ENCODE measurements at regions not wholly inside any gene's neighbourhood (a gene's known extent, or its start where the extent isn't known, plus 50 kb on each side); places are given as distances from the start of the nearest gene placed in this dataset.
"Not testable (repeated sequence)": the region's sequence is repeated elsewhere in the genome, so short reads cannot be mapped to it uniquely, and the experiment has no call there.

DNA sequence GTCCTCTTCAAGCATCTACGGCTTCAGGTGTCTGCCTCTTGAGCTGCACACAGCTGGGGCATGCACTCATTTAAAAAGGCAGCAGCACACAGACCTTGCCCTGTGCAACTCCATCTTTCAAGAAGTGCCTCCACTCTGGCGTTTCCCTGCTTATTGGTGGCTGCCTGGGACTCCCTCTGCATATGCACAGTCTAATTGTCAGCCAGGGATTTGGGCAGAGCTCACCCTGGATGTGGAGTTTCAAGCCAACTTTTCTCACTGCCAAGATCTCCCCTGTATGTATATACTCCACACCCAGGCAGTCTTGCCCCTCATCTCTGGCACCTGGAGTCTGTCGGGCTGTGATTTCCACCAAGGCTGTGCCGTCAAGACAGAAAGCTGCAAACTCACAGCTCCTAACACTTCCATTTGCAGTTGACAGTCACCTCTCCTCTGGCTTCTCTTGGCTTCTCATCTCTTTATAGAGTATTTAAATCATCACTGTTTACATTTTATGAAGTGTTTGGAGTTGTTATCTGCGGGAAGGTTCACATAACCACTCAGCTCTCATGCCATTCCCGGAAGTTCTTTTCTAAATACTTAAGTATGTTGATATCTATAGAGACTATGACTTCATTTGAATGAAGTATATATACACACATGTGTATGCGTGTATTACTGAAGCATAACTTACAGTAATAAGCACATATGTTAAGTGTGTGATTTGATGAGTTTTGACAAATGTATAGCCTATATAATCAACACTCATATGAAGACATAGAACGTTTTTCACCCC is 128.2 kb downstream of the NPIPB11 start:
- not testable (repeated sequence) for DNase-seq (ENCODE audit: low read depth in 2 of 2, low spot score in 1 of 2)

GRCh38 chr16:29276446-29276845 is 130.1 kb downstream of the NPIPB11 start:
- not testable (repeated sequence) for DNase-seq (ENCODE audit: low read depth in 2 of 2, low spot score in 1 of 2)

DNA sequence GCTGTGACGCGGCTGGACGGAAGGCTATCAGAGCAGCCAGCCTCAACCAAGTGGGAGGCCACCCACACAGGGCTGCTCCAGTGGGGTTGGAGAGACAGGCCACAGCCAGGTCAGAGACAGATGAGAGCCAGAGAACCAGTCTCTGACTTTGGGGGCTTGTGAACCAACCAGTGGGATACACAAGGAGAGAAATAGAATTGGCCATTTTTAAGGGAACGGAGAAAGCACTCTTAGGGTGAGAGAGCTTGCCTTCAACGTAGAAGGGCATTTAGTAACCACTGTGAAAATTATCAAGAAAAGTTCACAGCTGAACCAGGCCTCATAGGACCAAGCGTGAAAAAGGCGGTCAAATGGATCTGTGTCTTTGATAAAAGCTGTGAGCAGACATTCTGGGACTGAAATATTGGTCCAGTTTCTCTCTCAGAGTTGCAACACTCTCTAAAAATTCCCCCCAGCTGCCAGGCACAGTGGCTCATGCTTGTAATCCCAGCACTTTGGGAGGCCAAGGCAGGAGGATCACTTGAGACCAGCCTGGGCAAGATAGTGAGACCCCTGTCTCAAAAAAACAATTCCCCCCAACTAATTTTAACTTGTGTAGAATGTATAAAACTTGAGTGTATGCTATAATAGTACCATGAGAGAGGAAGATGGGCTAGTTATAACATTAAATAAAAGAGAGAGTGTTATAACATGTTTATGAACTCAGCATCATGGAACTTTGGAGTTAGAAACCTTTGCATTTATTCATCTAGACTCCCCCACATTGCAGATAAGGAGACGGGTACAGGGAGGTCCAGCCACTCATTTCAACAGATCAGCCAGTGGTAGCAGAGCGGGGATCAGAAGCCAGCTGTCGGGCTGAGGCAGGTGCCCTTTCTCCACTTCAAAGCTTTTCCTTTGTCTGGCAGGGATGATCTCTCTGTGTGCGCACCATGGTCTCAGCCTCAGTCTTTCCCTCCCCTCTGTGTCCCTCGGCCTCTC is 132.2 kb downstream of the NPIPB11 start:
- not testable (repeated sequence) for DNase-seq (ENCODE audit: low read depth in 2 of 2, low spot score in 1 of 2)

GRCh38 chr16:29273298-29274054 is 133.0 kb downstream of the NPIPB11 start:
- DNase-seq (ENCODE audit: low read depth in 2 of 2, low spot score in 1 of 2), result not testable (repeated sequence)

DNA sequence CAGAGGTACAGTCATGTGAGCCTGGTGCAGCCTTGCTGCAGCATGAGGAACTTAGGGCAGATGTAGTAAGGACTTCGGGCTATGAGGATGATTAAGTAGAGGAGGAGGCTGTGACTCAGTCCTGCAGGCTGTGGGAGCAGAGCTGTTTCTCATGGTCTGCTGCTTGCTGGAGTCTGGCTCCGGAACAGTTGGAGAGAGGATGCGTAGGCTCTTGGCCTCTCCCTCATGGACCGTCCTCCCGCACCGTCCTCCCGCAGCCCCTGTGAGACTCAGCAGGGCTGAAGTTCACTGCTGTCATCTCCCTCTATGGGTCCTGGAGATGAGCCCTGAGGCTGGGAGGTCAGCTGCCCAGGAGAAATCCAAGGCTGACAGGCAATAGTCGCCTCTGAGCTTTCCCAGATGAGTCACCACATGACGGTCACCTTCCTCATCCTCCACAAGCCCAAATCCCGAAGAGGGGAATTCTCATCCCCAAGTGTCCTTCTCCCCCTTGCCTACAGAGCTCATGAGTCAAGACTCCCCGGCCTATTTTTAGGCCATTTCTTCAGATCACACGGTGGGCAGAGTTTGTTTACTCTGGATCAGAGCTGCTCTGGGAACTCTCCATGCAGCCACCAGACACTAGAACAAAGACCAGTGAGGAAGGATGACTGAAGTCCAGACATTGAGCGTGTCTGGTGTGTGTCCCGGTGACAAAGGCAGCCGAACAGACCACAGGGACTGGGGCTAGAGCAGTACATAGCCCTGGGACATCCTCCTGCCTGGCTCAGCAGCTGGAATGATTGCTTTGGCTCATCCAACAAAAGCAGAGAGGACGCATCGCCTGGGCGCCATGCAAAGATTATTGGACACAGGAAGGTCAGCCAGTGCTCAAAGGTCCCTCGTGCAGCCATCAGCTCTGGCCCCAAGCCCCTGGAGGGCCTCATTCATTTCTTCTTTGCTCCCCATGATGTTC is 134.5 kb downstream of the NPIPB11 start:
- DNase-seq (ENCODE audit: low read depth in 2 of 2, low spot score in 1 of 2), result not testable (repeated sequence)

DNA sequence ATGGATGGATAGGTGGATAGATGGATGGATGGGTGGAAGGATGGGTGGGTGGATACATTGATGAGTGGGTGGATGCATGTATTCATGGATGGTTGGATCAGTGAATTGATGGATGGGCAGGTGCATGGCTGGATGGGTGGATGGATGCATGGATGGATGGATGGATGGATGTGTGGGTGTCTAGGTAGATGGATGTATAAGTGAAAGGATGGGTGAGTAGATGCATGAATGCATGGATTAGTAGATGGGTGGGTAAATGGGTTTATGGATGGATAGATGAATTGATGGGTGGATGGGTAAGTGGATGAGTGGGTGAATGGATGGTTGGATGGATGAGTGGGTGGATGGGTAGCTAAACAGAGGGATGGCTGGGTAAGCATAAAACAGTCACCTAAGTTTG is 135.6 kb downstream of the NPIPB11 start:
- not testable (repeated sequence) for DNase-seq (ENCODE audit: low read depth in 2 of 2, low spot score in 1 of 2)

DNA sequence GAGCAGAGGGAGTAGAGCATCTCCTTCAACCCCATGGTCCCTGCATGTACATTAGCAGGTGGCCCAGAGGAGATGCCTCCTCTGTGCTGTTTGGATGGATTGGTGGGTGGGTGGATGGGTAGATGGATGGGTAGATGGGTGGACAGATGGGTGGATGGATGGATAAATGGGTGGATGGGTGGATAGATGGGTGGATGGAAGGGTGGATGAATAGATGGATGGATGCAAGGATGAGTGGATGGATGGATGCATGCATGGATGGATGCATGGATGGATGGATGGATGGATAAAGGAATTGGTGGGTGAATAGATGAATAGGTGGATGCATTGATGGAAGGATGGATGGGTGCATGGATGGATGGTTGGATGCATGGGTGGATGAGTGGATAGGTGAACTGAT is 136.5 kb downstream of the NPIPB11 start:
- DNase-seq (ENCODE audit: low read depth in 2 of 2, low spot score in 1 of 2), result not testable (repeated sequence)

- not testable (repeated sequence) for DNase-seq (ENCODE audit: low read depth in 2 of 2, low spot score in 1 of 2)
Measured at GRCh38 chr16:29269192-29269811, 137.2 kb downstream of the NPIPB11 start.

- not testable (repeated sequence) for DNase-seq (ENCODE audit: low read depth in 2 of 2, low spot score in 1 of 2)
Measured at GRCh38 chr16:29268785-29269191, 137.7 kb downstream of the NPIPB11 start.

- DNase-seq (ENCODE audit: low read depth in 2 of 2, low spot score in 1 of 2), result not testable (repeated sequence)
Measured at GRCh38 chr16:29268348-29268747, 138.2 kb downstream of the NPIPB11 start.

- DNase-seq (ENCODE audit: low read depth in 2 of 2, low spot score in 1 of 2), result not testable (repeated sequence)
Measured at GRCh38 chr16:29267891-29268290, 138.6 kb downstream of the NPIPB11 start.

DNA sequence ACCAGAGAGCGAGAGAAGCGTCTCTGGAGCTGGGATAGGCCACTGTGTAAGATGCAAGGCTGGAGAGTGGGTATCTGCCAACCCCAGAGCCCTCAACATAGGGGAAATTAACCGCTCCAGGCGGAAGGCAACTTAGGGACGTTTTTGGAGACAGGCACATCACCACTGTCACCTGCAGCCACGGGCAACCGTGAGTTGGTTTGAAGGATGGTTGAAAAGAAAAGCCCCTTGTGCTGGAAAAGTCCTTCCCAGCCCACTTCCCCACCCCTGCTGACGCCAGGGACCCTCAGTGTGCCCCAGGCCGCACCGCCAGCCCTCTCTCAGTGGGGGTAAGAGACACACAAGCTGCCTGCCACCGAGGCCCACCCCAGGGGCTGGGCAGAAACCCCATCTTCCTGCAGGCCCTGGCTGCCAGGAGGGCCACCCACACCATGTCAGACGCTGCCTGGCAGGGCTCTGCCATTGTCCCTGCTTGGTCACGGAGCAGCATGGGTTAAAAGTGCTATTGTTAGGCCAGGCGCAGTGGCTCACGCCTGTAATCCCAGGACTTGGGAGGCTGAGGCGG is 139.4 kb downstream of the NPIPB11 start:
- not testable (repeated sequence) for DNase-seq (ENCODE audit: low read depth in 2 of 2, low spot score in 1 of 2)

- not testable (repeated sequence) for DNase-seq (ENCODE audit: low read depth in 2 of 2, low spot score in 1 of 2)
Measured at GRCh38 chr16:29266612-29267011, 139.9 kb downstream of the NPIPB11 start.

GRCh38 chr16:29265255-29265853 is 141.2 kb downstream of the NPIPB11 start:
- not testable (repeated sequence) for DNase-seq (ENCODE audit: low read depth in 2 of 2, low spot score in 1 of 2)

DNA sequence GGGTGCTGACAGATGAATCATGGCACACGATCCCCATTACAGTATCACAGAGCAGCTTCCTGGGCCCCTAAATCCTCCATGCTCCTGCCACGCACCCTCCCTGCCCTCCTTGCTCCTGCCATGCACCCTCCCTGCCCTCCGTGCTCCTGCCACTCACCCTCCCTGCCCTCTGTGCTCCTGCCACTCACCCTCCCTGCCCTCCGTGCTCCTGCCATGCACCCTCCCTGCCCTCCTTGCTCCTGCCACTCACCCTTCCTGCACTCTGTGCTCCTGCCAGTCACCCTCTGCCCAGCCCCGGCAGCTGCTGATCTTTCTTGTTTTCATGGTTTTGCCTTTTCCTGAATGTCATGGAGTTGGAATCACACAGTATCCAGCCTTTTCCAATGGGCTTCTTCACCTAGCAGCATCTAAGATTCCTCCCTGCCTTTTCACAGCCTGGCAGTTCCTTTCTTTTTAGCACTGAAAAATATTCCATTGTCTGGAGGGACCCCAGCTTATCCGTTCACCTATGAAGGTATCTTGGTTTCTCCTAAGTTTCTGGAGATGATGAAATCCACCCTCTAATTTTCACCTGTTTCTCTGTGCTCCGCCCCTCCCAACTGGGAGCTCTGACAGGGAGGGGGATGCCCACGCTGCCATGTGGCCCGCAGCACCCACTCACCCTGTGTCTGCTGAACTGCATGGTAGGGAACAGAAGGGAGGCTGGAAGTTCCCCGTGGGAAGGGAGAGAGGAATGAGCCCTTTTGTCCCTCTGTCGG is 142.3 kb downstream of the NPIPB11 start:
- not testable (repeated sequence) for DNase-seq (ENCODE audit: low read depth in 2 of 2, low spot score in 1 of 2)

DNA sequence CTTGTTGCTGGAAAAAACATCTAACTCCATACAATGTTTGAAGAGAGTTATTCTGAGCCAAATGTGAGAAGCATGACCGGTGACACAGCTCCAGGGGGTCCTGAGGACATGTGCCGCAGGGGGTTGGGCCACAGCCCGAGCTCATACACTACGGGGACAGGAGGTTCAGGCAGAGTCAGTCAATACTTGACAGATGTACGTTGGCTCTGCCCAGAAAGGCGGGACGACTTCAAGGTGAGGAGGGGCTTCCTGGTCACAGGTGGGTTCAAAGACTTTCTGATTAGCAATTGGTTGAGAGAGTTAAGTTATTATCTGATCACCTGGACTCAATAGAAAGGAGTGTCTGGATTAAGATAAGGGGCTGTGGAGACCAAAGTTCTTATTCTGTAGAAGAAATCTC is 143.8 kb downstream of the NPIPB11 start:
- DNase-seq (ENCODE audit: low read depth in 2 of 2, low spot score in 1 of 2), result not testable (repeated sequence)

GRCh38 chr16:29261427-29262248 is 144.9 kb downstream of the NPIPB11 start:
- not testable (repeated sequence) for DNase-seq (ENCODE audit: low read depth in 2 of 2, low spot score in 1 of 2)
